VCaP (cell line): ENCODE measurements at regions not wholly inside any gene's neighbourhood (a gene's known extent, or its start where the extent isn't known, plus 50 kb on each side); places are given as distances from the start of the nearest gene placed in this dataset.

Experiments
- H3K27ac ChIP-seq: fragments of 450-650 bp; 2 replicates; pipeline ENCODE4 v1.5.1; 2017
- TF ChIP-seq, protein P1 (sequence below): fragments of 450-650 bp; conservative IDR thresholded peaks from 2 replicates; pipeline ENCODE4 v1.5.1; 2017; ENCODE audit warnings: mild to moderate bottlenecking, moderate library complexity

- TF ChIP-seq, protein P1, sequence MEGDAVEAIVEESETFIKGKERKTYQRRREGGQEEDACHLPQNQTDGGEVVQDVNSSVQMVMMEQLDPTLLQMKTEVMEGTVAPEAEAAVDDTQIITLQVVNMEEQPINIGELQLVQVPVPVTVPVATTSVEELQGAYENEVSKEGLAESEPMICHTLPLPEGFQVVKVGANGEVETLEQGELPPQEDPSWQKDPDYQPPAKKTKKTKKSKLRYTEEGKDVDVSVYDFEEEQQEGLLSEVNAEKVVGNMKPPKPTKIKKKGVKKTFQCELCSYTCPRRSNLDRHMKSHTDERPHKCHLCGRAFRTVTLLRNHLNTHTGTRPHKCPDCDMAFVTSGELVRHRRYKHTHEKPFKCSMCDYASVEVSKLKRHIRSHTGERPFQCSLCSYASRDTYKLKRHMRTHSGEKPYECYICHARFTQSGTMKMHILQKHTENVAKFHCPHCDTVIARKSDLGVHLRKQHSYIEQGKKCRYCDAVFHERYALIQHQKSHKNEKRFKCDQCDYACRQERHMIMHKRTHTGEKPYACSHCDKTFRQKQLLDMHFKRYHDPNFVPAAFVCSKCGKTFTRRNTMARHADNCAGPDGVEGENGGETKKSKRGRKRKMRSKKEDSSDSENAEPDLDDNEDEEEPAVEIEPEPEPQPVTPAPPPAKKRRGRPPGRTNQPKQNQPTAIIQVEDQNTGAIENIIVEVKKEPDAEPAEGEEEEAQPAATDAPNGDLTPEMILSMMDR, result no peak
- no peak overlapping the region for H3K27ac ChIP-seq
These were observed 81.4 kb downstream of the ATXN7L3B start for GRCh38 chr12:74619084-74619483.

GRCh38 chr12:74619884-74620283 lies 82.2 kb downstream of the ATXN7L3B start:
- H3K27ac ChIP-seq, result no peak overlapping the region; the same call in 1 of the 2 replicates
- TF ChIP-seq, protein P1, result no peak

DNA sequence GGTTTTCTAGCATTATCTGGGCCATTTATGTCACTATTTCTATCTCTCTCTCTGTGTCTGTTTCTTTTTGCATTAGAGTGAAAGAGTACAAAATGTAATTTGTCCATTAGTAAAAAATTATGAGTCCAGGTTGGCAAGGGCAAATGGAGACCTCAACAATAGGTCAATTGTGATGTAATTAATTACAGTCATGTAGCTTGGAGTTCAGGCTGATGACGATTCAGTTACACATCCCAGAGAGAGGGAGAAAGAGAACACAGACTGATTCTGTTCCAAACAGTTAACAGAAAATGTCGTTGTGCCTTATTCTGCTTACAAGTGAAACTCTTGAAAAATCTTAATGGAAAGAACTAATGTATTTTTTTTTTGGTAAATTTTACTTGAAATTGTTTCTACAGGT lies 83.3 kb downstream of the ATXN7L3B start:
- TF ChIP-seq, protein P1, result no peak
- no peak overlapping the region for H3K27ac ChIP-seq

DNA sequence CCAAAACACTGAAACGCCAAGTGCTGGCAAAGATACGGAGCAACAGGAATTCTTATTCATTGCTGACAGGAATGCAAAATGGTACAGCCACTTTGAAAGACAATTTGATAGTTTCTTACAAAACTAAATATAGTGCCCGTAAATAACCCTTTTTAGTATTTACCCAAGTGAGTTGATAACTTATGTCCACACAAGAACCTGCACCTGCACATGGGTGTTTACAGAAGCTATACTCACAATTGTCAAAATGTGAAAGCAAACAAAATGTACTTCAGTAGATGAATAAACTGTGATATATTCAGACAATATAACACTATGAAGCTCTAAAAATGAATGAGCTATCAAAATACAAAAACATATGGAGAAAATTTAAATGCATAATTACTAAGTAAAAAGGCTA lies 86.6 kb downstream of the ATXN7L3B start:
- TF ChIP-seq, protein P1, result no peak
- peak overlapping the region; percentile 38 for H3K27ac ChIP-seq

DNA sequence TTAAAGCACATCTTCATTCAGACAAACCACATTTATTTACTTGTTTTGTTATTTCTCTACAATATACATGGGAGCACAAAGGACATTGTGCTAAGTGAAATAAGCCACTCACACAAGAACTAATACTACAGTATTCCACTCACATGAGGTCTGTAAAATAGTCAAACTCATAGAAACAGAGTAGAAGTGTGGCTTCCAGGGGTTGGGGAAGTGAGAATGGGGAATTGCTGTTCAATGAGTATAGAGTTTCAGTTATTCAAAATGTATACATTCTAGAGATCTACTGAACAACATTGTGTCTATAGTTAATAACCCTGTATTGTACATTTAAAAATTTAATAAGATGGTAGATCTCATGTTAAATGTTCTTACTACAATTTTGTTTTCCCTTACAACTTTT lies 88.8 kb downstream of the ATXN7L3B start:
- TF ChIP-seq, protein P1, result no peak
- no peak overlapping the region for H3K27ac ChIP-seq

DNA sequence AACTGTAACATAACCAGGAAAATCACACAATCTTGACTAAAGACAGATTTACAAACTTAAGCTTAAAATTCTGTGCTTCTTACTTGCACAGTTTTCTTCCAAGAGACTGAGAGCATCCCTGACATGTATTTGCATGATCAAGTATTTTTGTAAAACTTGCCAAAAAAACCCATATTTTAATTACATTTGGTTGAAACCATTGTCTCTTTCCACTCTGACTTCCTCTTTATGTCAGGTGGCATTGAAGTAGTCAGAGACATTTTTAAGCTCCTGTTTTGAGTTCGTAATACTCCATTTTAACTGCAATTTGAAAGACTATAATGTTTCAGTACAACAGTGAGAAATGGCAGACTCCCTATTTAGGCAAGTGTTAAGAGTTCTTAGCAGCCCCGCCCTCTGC lies 103.6 kb downstream of the ATXN7L3B start:
- TF ChIP-seq, protein P1, result no peak
- H3K27ac ChIP-seq, result no peak overlapping the region

DNA sequence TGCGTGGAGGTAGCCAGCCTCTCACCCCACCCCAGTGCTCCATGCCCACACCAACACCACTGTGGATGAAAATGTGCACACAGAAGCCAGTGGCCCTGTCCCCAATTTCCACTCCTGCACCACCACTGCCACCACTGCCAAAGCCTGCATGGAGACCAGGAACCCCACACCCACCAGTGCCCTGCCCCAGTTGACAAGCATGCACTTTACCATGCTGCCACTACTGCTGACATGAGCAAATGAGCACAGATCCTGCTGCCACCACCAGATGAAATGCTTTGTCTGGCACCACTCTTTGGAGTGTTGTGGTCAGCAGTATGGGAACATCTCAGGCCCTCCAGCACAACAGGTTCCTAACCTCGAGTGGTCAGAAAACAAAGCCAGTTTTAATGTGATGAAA lies 104.1 kb downstream of the ATXN7L3B start:
- TF ChIP-seq, protein P1, result no peak
- H3K27ac ChIP-seq, result no peak overlapping the region

- TF ChIP-seq, protein P1, result no peak
- no peak overlapping the region for H3K27ac ChIP-seq
These were observed 107.0 kb downstream of the ATXN7L3B start for GRCh38 chr12:74644681-74645080.
